ENCODE measurements at regions not wholly inside any gene's neighbourhood (a gene's known extent, or its start where the extent isn't known, plus 50 kb on each side); places are given as distances from the start of the nearest gene placed in this dataset.

DNA sequence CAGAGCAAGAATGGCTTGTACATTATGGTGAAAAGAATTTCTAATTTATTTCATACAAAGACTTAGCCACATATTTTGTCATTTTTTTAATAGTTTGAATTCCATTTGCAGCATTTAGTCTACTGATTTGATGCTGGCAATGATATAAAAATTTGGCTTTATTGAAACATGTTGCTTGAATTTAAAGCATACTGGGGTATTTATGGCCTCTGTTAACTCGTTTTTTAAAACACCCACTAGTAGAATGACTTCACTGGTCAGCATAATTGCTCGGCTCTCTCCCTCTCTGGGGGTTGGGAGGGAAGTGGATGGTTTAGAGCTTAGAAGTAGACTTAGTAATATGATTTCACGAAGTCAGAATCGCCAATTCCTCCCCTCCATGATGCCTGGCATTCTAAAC, 354.9 kb upstream of the HTR2A start:
- no peak for DNase-seq (ENCODE audit: low read depth)

DNA sequence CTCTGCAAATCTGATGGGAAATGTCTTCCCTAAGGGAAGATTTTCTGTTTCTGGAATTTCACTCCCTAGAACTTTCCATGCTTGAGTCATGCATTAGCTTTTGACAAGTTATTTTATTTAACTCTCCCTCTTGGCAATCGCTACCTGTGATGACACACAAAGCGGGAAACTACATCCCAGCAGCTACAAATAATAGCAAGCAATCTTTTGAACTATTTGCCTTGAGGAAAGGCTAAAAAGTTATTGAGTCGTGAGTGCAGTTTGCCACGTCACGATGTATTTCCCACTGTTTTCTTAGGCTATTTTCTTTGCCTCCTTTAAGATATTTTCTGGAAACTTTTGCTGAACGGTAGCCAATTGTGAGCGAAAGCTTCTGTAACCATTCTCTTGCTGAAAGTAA, 353.3 kb upstream of the HTR2A start:
- no peak for DNase-seq (ENCODE audit: low read depth)

GRCh38 chr13:47249266-47249665, 352.4 kb upstream of the HTR2A start:
- no peak for DNase-seq (ENCODE audit: low read depth)

GRCh38 chr13:47241446-47241845, 344.6 kb upstream of the HTR2A start:
- no peak for DNase-seq (ENCODE audit: low read depth)

DNA sequence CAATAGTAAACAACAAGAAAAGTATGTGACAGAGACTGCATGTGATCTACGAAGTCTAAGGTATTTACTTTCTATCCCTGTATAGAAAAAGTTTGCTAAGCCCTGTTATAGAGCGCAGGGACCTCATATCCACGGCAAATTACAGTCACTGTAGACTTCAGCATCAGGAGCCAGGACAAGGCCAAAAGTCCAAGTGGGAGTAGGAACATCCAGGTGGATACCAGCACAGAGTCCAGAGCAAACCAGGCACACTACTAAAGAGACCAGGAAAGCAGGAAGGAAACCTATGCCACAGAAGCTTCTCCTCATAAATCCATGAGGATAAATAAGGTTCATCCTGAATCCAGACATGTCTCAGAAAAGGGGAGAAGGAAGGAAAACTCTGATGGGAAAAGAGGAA, 342.2 kb upstream of the HTR2A start:
- DNase-seq (ENCODE audit: low read depth), result no peak

- DNase-seq (ENCODE audit: low read depth), result no peak
These were observed 340.7 kb upstream of the HTR2A start for GRCh38 chr13:47237571-47237970.

GRCh38 chr13:47233734-47234133, 336.9 kb upstream of the HTR2A start:
- no peak for DNase-seq (ENCODE audit: low read depth)

DNA sequence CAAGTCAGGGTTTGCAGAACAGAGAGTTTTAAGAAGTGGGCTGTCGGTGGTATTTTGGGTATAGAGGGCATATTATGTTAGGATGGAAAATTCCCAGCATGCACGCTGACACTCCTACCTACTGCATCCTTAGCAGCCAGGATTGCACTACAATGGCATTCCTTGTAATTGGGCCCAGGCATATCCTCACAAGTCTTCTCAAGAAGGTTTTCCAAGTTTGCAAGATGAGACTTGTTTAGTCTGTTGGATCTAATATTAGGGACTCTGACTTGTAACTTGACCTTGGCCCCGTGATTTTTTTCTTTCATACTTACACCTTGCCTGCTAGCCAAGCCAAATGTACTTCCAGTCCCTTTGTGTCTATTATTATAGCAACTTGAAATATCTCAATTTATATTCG, 335.7 kb upstream of the HTR2A start:
- no peak for DNase-seq (ENCODE audit: low read depth)

DNA sequence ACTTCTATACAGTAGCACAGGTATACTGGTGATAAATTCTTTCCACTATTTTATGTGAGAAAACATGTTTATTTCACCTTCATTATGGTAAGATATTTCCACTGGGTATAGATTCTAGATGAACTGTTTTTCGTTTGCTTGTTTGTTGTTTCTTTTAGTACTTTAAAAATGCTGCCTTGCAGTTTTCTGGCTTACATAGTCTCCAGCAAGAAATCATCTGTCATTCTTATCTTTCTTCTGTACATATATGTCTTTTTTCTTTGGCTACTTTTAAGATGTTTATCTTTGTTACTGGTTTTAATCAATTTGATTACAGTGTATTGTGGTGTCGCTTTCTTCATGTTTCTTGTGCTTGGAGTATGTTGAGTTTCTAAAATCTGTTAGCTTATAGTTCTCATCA, 333.3 kb upstream of the HTR2A start:
- DNase-seq (ENCODE audit: low read depth), result no peak

- DNase-seq (ENCODE audit: low read depth), result no peak
These were observed 329.7 kb upstream of the HTR2A start for GRCh38 chr13:47226516-47226915.

DNA sequence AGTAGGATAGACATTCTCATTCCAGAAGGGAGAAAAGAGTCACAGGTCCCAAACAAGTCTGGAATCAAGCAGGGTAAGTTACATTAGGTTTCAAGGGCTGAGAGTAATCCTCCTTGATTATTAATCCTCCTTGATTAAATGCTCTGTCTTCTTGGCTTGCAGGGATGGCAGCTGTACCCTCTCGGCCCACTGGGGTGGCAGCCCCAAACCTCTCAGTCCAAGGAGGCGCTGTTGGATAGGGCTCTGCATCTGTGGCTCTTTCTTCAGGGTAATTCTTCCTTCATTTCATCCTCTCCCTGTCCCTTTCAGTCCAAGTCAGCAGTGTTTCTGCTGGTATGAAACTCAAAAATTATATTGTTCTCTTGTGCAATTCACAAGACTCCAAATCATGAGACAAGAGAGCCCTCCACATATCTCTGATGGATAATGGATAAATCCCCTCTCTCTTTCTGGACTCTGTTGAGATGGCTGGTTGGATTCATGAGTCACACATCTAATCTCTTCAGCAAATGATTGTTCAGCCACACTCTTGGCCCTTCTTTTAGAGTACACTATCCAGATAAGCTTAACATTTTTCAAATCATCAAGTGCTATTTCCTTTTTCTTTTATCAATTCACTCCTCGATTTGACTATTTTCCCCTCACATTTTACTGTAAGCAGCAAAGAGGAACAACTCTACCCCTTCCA, 323.7 kb upstream of the HTR2A start:
- no peak for DNase-seq (ENCODE audit: low read depth)

DNA sequence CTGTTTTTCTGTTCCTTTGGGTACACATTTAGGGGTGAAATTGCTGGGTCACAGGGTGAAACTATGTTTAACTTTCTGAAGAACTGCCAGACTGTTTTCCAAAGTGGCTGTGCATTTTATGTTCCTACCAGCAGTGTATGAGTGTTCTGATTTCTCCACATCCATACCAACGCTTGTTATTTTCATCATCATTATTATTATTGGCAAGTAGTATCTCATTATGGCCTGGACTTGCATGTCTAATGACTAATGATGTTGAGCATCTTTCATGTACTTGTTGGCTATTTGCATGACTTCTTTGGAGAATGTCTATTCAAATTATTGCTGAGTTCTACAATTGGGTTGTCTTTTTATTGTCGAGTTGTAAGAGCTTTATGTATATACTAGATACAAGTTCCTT, 321.8 kb upstream of the HTR2A start:
- DNase-seq (ENCODE audit: low read depth), result no peak

DNA sequence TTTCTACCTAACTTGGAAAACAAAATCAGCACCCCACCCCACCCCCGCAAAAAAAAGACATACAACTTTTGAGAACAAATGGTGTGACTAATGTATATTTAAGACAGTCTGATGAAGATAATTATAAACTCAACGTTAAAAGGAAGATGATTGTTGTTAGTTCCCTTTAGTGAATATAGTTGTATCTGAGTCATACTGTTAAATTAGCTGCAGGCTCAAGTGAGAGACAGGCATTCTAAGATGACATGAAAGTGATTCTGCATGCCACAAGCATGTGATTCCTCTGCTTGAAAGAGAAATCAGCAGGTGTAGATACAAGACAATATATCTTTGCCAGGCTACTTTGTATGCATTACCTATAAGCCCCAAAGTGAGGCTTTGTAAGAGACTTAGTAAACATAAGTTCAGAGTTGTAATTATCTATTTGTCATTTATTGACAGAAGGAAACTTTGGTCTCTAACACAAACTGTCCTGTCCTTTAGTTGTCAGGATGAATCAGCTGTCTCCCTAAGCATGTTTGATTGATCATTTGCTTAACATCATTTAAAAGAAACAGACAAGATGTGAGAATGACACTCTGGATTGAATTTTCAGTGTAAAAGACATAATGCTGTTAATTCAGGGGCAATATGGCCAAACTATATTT, 319.4 kb upstream of the HTR2A start:
- no peak for DNase-seq (ENCODE audit: low read depth)

DNA sequence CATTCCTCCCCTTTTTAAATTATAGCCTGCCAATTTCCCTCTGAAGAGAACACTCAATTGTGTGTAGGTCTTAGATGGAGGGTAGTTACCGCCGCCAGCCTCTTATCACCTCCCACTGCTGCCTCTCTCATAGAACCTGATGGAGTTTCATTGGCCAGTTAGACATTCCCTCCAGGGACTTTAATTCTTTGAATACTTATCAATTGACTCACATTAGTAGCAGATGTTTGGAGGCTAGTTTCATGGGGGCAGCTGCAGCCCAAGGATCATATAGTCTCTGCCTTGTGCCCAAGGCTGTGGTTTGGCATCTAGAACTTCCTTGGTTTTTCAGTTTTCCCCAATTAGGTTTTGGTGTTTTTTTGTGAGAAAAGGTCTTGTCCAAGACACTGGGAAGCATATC, 318.9 kb upstream of the HTR2A start:
- no peak for DNase-seq (ENCODE audit: low read depth)

DNA sequence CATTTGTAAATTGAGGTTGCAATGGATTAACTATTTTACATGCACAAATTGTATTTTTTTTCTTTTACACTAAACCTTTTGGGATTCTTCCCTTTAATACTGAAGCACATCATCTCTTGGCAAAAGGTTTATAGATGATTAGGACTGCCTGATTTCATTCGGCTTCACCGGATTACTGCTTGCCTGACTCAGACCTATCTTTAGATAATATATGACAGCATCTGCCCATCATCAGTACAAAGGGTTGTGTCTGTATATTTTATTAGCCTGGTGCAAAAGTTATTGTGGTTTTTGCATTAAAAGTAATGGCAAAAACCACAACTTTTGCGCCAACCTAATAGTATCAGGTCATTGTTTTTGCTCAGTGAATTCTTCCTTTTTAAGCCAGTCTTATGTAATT, 316.2 kb upstream of the HTR2A start:
- no peak for DNase-seq (ENCODE audit: low read depth)

DNA sequence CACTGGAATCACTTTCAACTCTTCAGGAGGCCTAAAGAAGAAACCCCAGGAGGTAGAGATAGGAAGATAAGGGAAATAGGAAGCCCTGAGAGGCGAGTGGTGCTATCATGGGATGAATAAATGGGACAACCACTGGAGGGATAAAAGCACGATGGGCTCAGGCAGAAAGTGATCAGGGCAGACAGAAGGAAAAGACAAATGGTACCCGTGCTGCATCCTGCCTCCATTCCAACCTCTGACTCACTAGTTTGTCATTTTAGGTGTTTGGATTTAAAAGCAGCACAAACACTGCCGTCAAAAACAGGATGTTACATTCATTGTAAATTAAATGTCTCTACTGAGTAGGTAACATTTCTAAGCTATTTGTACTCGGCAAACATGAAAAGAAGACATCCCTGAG, 314.3 kb upstream of the HTR2A start:
- DNase-seq (ENCODE audit: low read depth), result no peak

GRCh38 chr13:47206111-47206510, 309.3 kb upstream of the HTR2A start:
- DNase-seq (ENCODE audit: low read depth), result no peak

DNA sequence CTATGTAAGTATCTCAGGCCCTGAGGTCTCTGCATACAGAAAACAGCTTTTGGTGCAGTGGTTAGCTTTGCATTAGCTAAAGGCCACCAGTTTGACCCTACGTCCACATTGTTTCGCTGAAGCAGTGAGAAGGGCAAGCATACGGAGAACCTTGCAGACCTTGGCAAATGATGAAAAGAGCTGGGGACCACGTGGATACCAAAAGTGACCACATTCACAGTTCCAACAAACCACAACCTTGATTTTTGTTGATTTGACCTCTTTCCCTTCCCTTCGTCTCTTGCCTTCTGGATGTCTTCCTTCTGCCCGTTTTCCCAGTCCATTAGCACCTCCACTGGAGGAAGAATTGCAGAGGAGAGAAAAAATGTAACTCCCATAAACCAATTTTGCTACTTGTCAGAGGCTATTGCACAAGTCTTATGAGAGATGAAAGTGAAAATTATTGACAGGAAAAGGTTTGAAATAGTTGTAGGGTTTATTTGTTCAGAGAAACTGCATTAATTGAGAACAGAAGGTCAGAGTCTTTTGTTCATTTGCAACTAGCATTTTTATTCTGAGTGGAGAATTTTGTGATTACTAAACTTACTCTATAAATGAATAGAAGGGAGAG, 293.9 kb upstream of the HTR2A start:
- DNase-seq (ENCODE audit: low read depth), result no peak

DNA sequence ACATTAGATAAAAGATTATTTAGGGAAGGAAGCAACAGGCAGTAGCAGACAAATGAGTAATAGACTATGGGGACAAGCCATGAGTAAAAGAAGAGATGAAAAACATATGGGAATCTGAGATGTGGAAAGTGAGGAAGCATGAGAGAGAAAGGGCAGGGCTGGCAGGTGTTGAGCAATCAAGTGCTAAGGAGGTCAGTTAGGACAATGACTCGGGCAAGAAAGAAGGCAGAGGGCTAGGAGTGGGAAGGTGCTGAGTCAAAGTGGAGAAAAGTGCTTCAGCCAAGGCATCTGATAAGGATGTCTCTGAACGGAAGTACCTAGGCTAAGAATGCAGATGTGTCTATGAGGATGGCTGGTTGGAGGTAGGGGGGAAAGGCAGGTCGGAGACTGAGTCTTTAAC, 291.9 kb upstream of the HTR2A start:
- DNase-seq (ENCODE audit: low read depth), result no peak

DNA sequence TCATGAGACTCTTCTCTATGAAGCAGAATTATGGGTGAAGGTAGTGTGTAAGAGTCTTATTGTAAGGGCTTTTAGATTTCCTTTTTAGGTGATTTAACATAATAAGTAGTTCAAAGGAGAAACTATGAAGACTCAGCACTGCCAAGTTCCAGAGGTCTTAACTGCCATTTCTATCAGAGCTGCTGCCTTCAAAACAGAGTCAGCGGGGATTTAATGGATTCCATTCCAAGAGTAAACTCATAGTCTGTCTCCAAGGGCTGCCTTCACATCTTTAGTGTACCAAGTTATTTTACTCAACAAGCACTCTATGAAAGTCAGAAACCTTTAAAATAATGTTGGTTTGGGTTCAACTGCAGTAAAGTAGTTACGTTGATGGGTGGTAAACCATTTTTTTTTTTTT, 289.6 kb upstream of the HTR2A start:
- no peak for DNase-seq (ENCODE audit: low read depth)

GRCh38 chr13:47184321-47184720, 287.5 kb upstream of the HTR2A start:
- no peak for DNase-seq (ENCODE audit: low read depth)

- no peak for DNase-seq (ENCODE audit: low read depth)
These were observed 282.5 kb upstream of the HTR2A start for GRCh38 chr13:47179321-47179720.

- no peak for DNase-seq (ENCODE audit: low read depth)
These were observed 281.5 kb upstream of the HTR2A start for GRCh38 chr13:47178090-47178950.
